ENCODE measurements at regions not wholly inside any gene's neighbourhood (a gene's known extent, or its start where the extent isn't known, plus 50 kb on each side); places are given as distances from the start of the nearest gene placed in this dataset.

DNA sequence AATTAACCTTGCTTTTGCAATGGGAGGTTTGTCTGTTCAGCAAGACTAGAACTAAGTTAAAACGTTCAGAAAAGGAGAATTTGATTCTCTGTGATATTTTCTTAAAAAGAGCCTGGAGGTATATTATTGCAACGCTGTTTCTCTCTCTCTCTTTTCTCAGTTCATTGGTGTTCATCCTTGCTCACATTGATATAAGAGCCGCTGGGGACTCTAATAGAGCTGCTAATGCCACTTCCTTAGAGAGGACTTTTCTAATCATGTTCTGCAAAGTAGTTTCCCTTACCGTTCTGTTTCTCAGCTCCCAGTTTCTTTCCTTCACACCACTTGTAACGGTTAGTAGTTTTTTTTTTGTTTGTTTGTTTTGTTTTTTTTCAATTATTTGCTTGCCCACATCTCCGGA lies 203.8 kb downstream of the RWDD3 start:
- DNase-seq, result no peak

GRCh38 chr1:95438218-95438948 lies 204.4 kb downstream of the RWDD3 start:
- no peak for DNase-seq

GRCh38 chr1:95440511-95440910 lies 206.5 kb downstream of the RWDD3 start:
- no peak for DNase-seq

GRCh38 chr1:95449516-95449915 lies 215.5 kb downstream of the RWDD3 start:
- DNase-seq, result no peak

GRCh38 chr1:95451054-95451453 lies 217.0 kb downstream of the RWDD3 start:
- peak; percentile 7 for DNase-seq

DNA sequence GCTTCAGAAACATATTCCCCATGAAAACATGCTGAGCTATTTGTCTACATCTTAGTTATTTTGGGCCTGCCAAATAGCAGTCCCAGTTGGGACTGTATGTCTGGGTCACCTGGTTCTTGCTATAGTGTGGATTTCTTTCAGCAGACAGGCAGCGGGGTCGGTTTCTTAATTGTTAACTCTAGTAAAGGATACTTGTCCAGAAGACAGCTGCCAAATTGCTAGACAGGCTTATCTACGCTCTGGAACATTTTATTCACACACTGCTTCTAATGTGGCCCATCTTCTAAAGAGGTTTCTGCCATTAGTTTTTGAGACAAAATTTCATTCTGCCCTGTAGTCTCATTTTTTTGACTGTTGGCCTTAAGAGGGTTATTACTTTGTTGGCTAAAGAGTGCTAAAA lies 217.9 kb downstream of the RWDD3 start:
- no peak for DNase-seq

DNA sequence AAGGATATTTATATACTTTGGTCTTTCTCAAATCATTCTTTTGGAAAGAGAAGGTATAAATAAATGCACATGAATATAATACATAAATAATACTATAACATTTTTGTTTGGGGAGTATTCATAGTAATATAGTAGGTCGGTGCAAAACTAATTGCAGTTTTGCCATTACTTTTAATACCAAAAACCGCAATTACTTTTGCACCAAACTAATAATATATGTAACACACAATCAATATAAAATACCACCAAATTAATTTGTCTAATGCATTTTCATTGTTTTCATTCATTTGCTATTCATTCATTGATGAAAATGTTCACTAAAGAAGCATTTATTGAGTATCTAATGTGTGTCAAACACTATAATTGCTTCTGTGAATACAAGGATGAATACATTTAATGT lies 219.0 kb downstream of the RWDD3 start:
- DNase-seq, result no peak

GRCh38 chr1:95467036-95467435 lies 233.0 kb downstream of the RWDD3 start:
- DNase-seq, result no peak

DNA sequence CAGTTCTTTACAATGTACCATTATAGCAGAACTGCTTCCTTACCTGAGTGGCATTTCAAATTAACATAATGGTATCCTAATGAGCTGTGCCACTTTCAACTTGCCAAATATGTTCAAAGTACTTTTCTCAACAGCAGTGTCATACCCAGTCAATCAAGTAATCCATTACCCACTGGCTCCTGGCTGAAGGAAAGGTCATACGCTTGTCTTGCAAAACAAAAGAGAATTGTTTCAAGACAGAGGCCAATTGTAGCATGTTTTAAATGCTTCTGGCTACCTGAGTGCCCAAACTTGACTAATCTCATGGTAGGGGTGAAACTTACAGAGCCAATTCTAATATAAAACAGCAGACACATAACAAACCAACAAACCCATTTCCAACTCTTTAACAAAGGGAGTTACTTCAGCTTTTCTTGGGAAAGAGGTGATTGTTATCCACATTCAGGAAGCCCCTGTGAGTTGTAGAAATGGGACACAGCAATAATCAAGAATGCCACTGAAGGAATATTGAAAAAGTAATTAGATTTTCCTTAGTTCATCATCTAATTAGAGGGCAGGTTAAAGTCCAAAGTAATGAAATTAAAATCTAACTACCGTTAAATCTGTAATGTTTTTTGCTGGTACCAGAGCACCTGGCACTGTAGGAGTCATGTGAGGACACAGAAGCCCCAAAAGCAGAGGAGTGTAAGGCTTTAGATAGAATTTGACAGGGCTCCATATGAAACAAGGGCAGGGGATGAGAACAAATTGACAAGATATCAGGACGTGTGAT lies 241.9 kb downstream of the RWDD3 start:
- no peak for DNase-seq

DNA sequence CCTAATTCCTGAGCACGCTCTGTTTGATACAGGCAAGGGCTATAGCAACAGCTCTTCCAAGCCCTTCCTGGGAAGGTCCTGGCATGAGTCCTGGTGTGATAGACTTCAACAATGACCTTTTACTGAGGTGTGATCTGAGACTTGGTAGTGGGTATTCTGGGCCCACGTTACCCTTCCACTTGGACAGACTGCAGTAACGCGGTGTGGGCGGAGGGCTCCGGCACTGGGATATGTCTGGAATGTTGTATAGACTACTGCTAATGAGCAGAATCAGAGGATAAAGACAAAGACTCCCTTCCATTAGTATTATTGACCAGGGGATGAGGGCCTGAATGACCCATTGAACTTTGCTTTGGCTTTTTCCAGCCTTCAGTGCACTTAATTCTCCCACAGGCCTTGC lies 262.3 kb downstream of the RWDD3 start:
- no peak for DNase-seq

DNA sequence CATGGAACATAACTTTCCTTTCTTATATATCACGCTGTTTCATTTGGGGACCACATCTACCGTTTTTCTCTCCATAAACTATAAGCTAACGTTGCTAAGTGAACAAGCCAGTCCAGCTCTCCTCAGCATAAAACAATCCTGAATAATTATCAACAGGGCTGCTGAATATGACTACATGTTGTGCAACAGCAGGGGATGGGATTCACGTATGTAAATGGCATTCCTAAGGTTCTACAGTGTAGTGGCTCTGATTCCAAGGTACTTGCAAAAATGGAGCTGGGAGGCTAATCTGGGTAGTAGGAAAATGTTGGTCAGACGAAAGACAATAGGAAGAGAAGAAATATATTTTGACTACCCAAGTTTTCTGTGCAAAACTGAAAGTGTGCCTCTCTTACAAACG lies 262.8 kb downstream of the RWDD3 start:
- DNase-seq, result no peak

GRCh38 chr1:95497566-95497965 lies 263.6 kb downstream of the RWDD3 start:
- no peak for DNase-seq

GRCh38 chr1:95503278-95504030 lies 269.4 kb downstream of the RWDD3 start:
- DNase-seq, result no peak

- DNase-seq, result no peak
These were observed 270.3 kb downstream of the RWDD3 start for GRCh38 chr1:95504321-95504720.

DNA sequence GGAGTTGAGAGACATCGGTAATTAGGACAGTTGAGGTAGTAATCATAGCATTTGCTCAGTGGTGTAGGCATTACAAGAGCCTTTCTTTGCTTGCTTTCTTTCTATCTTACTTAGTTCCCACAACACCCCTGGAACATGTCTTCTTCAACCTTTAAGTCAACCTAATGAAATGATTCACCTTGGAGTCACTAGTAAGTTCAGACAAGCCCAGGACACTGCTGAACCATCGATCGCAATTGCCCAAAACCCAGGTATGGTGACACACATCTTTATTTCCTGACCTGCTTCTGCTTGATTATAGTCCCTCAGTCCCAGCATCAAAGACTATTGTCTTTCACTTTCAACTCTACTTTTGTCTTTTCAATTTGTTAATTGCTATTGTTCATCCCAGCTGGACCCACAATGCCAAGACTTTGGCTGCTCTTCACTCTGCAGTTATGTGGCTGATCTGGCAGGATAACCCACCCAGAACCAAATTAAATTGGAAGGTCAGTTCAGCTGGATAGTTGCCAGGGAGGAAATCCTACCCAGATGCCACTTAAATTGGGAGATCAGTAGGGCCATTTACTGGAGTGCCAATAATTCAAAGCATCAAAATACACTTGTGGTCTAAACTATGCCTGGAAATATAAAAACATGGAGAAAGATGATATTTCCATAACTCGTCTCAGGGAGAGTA lies 272.9 kb downstream of the RWDD3 start:
- no peak for DNase-seq

- no peak for DNase-seq
These were observed 276.0 kb downstream of the RWDD3 start for GRCh38 chr1:95509989-95510388.

DNA sequence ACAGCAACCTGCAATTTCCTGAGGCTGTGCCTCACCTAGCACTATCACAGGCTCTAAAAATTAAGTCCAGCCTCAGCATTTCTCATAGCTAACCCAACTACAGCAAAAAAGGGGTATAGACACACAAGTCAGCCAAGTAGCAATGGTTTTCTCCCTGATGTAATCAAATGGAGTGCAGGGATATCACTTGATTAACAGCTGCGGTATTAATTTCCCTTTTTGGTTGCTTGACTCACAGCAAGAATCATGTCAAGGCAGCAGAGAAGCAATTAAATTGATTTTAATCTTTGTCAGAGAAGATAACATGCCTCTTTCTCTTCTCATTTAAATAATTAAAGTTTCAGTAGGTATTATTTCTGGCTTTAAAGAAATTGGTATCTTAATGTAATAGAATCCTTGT lies 278.9 kb downstream of the RWDD3 start:
- DNase-seq, result no peak

GRCh38 chr1:95517506-95517905 lies 283.5 kb downstream of the RWDD3 start:
- DNase-seq, result no peak

DNA sequence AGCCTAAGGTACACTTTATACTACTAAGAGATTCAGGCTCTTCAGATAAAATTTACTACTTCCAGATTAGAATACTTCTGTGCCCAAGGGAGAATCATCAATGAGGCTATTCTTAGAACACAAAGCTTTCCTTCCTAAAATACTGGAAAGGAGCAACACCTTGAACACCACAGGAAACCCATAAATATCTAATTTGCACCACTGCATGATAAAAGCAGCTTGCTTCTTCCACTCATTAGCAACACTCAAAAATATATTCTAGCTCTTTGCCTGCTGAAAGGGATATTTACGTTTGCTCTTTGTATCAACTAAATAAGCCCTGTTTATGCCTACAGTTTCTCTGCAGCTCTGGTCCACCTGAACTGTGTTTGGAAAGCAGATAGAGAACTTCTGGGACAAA lies 284.3 kb downstream of the RWDD3 start:
- no peak for DNase-seq

- no peak for DNase-seq
These were observed 286.4 kb downstream of the RWDD3 start for GRCh38 chr1:95520390-95520789.

DNA sequence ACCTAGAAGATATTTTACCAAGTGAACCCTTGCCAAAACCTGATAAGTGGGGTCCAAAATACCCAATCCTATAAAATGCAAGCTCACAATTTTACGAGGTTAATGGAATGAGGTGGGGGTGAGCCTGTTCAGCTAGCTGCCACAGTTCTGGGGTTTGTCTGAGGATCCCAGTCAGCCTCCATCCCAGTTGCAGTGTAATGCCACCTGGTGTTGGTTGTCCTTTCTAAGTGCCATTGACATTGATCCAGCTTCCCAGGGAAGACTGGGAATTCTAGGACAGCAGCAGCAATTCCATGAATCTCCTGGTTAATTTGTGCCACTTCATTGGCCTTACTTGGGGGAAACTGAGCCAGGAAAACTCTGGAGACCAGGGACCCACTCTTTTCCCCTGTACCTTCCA lies 298.3 kb downstream of the RWDD3 start:
- no peak for DNase-seq

- DNase-seq, result no peak
These were observed 301.0 kb downstream of the RWDD3 start for GRCh38 chr1:95534985-95535384.

DNA sequence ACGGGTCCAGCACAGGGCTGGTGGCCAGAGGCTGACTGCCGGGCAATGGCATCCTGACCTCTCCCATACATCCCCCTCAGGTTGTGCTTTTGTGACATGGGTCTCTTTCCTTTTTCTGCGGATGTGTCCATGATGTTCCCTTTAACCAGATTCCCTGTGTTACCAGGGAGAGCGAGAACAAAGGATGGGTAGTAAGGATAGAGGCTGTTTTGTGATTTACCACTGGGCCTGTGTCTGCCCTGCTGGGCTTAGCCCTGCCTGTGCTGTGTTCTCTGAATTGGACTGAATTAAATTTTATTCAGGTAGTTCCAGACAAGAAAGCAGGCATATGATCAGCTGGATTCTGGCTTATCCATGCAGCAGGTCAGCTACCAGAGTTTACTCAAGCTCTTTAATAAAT lies 301.6 kb downstream of the RWDD3 start:
- DNase-seq, result no peak
